Stimulated activated CD8-positive, alpha-beta memory T cell treated with anti-CD3 and anti-CD28 coated beads, Interleukin-4, amount 100 ng/mL, for 48 hours (primary cell): ENCODE measurements at regions not wholly inside any gene's neighbourhood (a gene's known extent, or its start where the extent isn't known, plus 50 kb on each side); places are given as distances from the start of the nearest gene placed in this dataset.

Source experiments
- DNase-seq: peaks from one replicate; pipeline ENCODE4 v3.0.0-alpha.2; 2020

DNA sequence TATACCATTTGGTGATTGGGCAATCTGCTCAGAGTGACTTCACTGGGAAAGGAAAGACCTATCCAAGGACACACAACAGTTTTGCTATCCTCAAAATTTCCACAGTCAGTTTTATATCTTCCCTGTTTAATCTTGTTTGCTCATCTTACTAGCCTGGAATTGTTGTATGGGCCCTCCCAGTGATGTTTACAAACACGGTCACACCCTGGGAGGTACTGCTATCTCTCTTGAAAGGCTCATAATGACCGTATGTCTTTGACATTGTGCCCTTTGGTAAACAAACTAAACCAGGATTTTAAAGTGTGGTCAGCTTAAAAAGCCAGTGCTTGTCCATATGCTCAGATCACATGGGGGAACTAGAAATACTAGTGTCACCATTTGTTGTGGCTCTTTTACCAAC lies 277.0 kb downstream of the CDH2 start:
- DNase-seq, result no peak

DNA sequence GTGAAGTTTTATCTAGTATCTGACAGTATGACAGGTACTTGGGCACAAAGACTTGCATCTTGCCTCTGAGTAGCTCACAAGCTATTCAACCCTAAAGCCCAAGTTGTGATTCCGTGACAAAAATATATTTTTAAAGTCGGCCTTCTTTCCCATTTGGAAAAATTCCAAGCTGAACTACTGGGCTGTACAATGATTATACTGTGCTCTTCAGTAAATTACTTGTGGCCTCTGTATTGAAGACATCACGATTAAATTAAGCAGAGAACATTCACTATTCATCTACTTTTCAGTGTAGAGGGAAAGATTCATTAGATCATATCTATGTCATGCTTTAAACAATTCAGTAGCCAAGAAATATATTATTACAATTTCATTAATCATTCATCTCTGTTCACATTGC lies 282.2 kb downstream of the CDH2 start:
- no peak for DNase-seq

DNA sequence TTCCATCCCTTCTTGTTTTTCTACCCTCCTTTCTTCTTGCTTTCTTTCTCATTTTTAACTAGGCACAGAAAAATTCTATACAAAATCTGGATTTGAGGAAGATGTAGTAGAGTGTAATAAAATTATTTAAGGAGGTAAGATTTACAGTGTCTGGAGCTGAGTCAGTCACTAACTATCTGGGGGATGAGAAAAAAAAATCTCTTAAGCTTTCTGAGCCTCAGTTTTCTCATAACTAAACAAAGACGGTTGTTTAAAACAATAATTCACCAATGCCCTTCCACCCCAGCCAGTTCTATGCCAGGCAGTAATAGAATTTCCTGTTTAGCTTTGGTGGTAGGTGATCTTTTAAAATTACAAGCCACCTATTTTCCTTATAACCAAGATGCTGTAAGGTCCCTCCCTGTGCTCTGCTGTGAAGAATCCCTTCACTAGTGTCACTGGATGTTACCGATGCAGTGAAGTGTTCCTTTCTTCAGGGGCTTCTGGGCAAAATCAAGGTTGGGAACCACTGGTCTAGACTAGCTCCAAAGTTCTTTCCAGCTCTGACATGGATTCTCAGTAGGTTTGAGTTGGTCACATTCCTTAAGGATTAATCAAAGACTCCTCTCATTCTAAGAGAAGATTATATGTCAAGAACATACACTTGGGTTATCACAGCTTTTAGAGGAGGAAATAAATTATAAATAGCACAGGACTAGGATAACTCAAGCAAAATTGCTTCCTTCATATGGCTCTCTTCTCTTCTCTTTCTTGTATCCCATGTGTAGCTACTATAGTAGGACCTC lies 289.0 kb downstream of the CDH2 start:
- no peak for DNase-seq

- DNase-seq, result no peak
Observed at GRCh38 chr18:27887287-27887686, 289.6 kb downstream of the CDH2 start.

- no peak for DNase-seq
Observed at GRCh38 chr18:27879540-27879939, 297.4 kb downstream of the CDH2 start.

DNA sequence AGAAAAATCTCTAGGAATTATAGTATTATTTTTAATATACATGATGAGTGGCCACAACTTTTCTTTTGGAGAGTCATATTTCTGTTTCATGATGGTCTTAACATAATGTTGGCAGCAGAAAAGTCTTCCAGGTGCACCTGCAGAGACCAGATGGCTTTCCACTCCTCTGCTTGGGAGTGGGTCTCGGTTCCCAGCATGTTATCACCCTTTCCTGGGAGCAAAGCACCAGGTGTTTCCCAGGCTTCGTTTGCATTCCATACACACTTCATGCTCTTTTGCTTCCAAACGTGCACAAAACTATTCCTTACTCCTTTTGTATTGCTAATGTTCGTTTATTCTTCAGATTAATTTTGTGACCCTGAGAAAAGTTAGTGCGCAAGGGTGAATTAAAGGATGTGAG lies 305.2 kb downstream of the CDH2 start:
- DNase-seq, result no peak

GRCh38 chr18:27869735-27870134 lies 307.2 kb downstream of the CDH2 start:
- no peak for DNase-seq

DNA sequence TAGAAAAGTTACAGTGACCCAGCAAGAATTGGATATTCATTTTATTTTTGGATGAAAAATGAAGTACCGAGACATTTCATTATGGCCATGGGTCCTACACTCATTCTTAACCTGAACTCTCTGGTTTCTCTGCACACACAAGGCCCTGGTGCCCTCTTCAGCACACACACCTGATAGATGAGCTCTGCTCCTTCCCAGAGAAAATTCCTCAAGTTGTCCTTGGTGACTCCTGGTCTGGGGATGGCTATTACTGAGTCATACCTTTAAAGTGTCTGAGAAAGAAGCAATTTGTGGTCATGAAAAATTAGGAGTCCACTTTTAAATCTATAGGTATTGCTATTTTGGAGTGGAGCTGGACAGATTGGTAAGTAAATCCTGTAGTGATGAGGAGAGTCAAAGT lies 311.5 kb downstream of the CDH2 start:
- DNase-seq, result no peak

- DNase-seq, result no peak
Observed at GRCh38 chr18:27863780-27864430, 313.0 kb downstream of the CDH2 start.

- DNase-seq, result no peak
Observed at GRCh38 chr18:27862041-27862682, 314.8 kb downstream of the CDH2 start.

GRCh38 chr18:27861539-27861938 lies 315.4 kb downstream of the CDH2 start:
- no peak for DNase-seq

DNA sequence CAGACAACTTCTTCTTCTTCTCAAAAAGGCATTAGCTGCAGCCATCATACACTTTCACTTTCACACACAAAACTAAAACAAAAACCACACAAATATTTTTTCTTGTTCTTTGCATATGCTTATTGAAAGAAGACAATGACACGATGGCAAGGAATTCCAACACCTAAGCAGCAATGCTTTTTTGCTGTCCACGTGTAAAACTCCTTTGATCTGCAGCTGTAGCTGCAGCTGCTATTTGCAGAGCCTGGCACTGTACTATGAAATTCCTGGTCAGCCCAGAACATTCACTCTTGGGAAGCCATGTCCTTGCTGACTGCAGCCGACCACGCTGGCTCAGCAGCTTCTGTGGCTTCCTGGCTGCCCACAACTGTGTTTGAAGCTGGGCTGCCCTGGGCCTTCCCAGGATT lies 316.2 kb downstream of the CDH2 start:
- no peak for DNase-seq

DNA sequence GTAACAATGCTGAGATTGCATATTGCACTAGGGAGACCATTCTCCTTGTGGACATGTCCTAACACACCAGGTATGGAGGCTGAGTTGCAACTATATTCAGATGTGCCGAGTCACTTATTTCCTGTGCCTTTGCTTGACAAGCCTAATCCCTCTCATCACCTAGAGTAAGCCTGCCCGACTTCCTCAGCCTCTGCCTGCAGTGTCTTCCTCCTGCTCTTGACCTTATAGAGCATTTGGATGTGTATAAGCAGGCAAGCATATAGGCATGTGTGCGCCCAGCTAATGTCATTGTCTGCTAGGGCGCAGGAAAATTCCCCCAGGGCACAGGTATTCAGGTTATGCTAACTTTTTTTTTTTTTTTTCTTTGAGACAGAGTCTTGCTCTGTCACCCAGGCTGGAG lies 316.9 kb downstream of the CDH2 start:
- no peak for DNase-seq

- no peak for DNase-seq
Observed at GRCh38 chr18:27856820-27857219, 320.1 kb downstream of the CDH2 start.

DNA sequence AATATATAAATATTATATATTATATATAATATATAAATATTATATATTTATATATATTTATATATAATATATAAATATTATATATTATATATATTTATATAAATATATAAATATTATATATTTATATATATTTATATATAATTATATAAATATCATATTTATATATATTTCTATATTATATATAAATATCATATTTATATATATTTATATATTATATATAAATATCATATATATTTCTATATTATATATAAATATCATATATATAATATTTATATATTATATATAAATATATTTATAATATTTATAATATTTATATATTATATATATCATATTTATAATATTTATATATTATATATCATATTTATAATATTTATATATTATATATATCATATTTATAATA lies 321.4 kb downstream of the CDH2 start:
- DNase-seq, result no peak

DNA sequence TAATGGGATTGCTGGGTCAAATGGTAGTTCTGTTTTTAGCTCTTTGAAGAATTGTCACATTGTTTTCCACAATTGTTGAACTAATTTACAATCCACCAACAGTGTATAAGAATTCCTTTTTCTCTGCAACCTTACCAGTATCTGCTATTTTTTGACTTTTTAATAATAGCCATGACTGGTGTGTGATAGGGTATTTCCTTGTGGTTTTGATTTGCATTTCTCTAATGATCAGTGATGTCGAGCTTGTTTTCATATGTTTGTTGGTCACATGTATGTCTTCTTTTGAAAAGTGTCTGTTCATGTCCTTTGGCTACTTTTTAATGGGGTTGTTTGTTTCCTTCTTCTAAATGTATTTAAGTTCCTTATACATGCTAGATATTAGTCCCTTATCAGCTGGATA lies 322.3 kb downstream of the CDH2 start:
- no peak for DNase-seq

DNA sequence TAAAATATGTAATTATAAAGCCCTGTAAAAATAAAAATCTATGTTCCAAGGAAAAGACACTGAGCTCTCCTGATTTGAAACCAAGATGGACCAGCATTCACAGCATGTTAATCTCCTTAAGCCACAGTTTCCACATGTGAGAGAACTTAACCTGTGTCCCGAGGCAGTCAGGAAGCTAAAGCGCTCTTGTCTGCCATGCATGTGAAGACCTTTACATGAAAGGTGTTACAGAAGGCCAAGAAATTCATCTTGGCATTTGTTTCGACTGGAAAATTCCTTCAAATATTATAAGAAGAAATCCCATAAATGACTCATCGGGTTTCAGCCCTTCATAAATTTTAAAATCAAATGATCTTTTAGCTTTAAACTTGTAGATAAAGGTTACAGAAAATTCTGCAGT lies 328.6 kb downstream of the CDH2 start:
- no peak for DNase-seq

DNA sequence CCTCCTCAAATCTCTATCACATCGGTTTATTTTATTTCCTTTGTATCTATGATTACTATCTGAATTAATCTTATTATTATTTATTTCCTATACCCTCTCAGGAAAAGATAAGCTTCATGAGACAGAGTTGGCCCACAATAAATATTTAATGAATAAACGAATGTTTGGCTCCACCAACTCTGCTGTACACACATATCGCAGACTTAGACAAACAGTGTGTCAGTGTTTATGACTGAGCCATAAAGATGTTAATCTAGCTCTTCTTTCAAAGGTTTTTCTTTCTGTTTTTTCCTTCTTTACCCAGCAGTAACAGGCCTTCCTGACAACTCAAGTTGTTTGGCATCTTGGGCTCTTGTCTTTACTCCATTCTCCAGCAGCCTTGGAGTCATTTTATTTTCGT lies 329.5 kb downstream of the CDH2 start:
- DNase-seq, result no peak

DNA sequence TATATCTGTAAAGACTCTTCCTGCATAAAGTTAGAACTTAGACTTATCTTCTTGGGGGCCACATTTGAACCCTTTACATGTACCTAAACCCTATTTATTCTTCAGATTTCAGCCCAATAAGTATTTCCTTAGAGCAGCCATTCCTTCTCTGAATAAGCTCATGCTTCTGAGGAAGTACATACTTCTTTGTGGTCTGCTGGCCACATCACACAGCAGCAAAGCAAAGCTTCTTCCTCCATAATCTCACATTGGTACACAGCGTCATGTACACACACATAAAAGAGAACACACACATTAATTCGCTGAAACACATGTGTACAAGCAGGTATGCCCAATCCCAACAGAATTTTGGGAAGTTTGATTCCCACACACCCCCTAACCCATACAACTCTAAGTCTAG lies 331.0 kb downstream of the CDH2 start:
- no peak for DNase-seq

- no peak for DNase-seq
Observed at GRCh38 chr18:27843783-27844777, 332.9 kb downstream of the CDH2 start.

DNA sequence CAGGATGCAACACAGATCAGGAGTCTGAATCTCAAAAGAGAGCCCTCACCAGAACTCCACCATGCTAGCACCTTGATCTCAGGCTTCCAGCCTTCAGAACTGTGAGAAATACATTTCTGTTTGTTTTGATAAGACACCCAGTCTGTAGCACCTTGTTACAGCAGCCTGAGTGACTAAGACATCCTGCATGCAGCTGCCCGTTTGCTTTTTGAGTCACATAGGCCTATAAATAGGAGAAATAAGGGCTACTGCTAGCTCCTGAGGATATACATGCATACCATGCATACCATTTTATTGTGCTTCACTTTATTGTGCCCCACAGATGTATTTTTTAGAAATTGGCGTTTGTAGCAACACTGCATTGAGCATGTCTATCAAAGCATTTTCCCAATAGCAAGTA lies 337.8 kb downstream of the CDH2 start:
- DNase-seq, result no peak

DNA sequence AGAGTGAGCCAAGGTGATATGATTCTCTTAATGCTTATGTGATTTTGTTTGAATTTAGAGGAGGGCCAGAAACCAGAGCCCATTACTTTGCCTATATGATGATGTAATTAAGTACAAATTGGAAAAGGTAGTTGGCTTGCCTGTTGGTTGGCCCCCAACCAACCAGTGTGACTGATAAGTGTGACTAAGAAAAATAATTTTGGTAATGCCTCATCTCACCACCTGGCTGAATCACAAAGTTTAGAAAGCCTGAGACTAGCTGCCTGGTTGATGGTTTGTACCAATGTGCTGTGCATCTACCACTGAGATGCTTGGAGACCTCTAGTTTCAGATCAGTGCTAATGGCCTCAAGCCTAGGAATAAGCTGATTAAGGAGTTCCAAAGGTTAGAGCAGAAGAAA lies 338.7 kb downstream of the CDH2 start:
- no peak for DNase-seq

DNA sequence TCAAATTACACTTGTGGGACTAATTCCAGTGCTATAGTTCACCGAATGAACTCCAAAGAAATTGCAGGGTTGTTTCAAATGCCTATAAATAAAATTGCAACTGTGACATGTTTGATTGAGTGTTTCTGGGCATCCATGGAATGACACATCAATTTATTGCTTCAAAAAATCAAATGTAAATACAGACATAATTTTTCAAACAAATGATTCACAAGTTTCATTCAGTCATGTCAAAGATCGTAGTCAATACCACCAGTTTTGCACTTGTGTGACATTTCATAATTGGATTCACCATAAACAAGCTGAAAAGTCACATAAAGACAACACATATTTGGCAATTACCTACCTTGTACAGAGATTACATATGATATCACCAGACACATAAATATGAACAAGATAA lies 350.8 kb downstream of the CDH2 start:
- DNase-seq, result no peak
